GM23338 (cell line): ENCODE measurements at regions not wholly inside any gene's neighbourhood (a gene's known extent, or its start where the extent isn't known, plus 50 kb on each side); places are given as distances from the start of the nearest gene placed in this dataset.

Source experiments
- ATAC-seq: fragments of 200-7000 bp; cut with Tn5 transposase; 3 replicates; pipeline ENCODE4 v1.9.1; 2020
- DNase-seq: peaks from one replicate; pipeline ENCODE4 v3.0.0-alpha.2; 2015; ENCODE audit warnings: low spot score
- H2AFZ ChIP-seq: fragments of 200-600 bp; sonication (generic); 2 replicates; pipeline ENCODE4 v1.8.0; 2016; ENCODE audit warnings: antibody characterized with exemption, mild to moderate bottlenecking, moderate library complexity
- H3F3A ChIP-seq: fragments of 200-600 bp; sonication (generic); replicated peaks from 2 replicates; pipeline ENCODE4 v1.8.0; 2017; ENCODE audit warnings: antibody characterized with exemption, mixed run types, low read depth
- H3K27ac ChIP-seq: fragments of 200-600 bp; sonication (generic); 2 replicates; pipeline ENCODE4 v1.6.1; 2016; ENCODE audit warnings: low read depth
- H3K27me3 ChIP-seq: fragments of 200-600 bp; sonication (generic); 2 replicates; pipeline ENCODE4 v1.8.0; 2016; ENCODE audit warnings: mild to moderate bottlenecking, mixed run types, moderate library complexity; ENCODE audit not compliant: insufficient read depth
- H3K36me3 ChIP-seq: fragments of 200-600 bp; sonication (generic); 2 replicates; pipeline ENCODE4 v1.8.0; 2016; ENCODE audit warnings: mild to moderate bottlenecking; ENCODE audit not compliant: insufficient read depth
- H3K4me1 ChIP-seq: fragments of 200-600 bp; sonication (generic); 2 replicates; pipeline ENCODE4 v1.8.0; 2016; ENCODE audit warnings: mild to moderate bottlenecking, moderate library complexity; ENCODE audit not compliant: insufficient read depth
- H3K4me2 ChIP-seq: fragments of 200-600 bp; sonication (generic); 2 replicates; pipeline ENCODE4 v1.7.1; 2017; ENCODE audit warnings: mixed run types
- H3K4me3 ChIP-seq: fragments of 200-600 bp; sonication (generic); 2 replicates; pipeline ENCODE4 v1.6.1; 2016; ENCODE audit warnings: mixed run types
- H3K79me2 ChIP-seq: fragments of 200-600 bp; sonication (generic); replicated peaks from 2 replicates; pipeline ENCODE4 v1.8.0; 2017; ENCODE audit warnings: mild to moderate bottlenecking; ENCODE audit not compliant: insufficient read depth
- H3K9me2 ChIP-seq: fragments of 200-600 bp; sonication (generic); 2 replicates; pipeline ENCODE4 v1.8.0; 2017; ENCODE audit not compliant: insufficient read depth
- H4K20me1 ChIP-seq: fragments of 200-600 bp; sonication (generic); replicated peaks from 2 replicates; pipeline ENCODE4 v1.8.0; 2017; ENCODE audit warnings: mild to moderate bottlenecking; ENCODE audit not compliant: insufficient read depth
- H3K27ac Mint-ChIP-seq: 2 replicates; pipeline ENCODE4 v1.8.0; 2020; ENCODE audit warnings: inconsistent platforms, mild to moderate bottlenecking, moderate library complexity, mixed read lengths
- H3K27me3 Mint-ChIP-seq: 3 replicates; pipeline ENCODE4 v1.8.0; 2022; ENCODE audit warnings: low read depth, mild to moderate bottlenecking, moderate library complexity, mixed read lengths, inconsistent platforms; ENCODE audit not compliant: insufficient read depth, poor library complexity
- H3K36me3 Mint-ChIP-seq: 3 replicates; pipeline ENCODE4 v1.8.0; 2021; ENCODE audit warnings: low read depth, mild to moderate bottlenecking, inconsistent platforms, moderate library complexity, mixed read lengths
- H3K4me1 Mint-ChIP-seq: 3 replicates; pipeline ENCODE4 v1.8.0; 2020; ENCODE audit warnings: mild to moderate bottlenecking, inconsistent platforms, mixed read lengths
- H3K4me3 Mint-ChIP-seq: 3 replicates; pipeline ENCODE4 v1.8.0; 2021; ENCODE audit warnings: moderate library complexity, mild to moderate bottlenecking, inconsistent platforms, mixed read lengths
- H3K9me3 Mint-ChIP-seq: 3 replicates; pipeline ENCODE4 v1.8.0; 2020; ENCODE audit warnings: moderate library complexity, mild to moderate bottlenecking, inconsistent platforms, mixed read lengths
- CREB1 ChIP-seq: fragments of 250-450 bp; sonication (Bioruptor Pico); IDR thresholded peaks from 2 replicates; pipeline ENCODE4 v1.5.0; 2020; ENCODE audit warnings: low read depth, mild to moderate bottlenecking, moderate library complexity
- CTCF ChIP-seq, 2 experiments: fragments of 200-600 bp in 1 of 2; sonication (generic) in 1 of 2; conservative IDR thresholded peaks; 2 replicates each; pipeline versions ENCODE4 v1.5.1 to v1.6.1; 2016 to 2017; ENCODE audit warnings: antibody characterized with exemption in 2 of 2, low read depth in 2 of 2, mild to moderate bottlenecking in 2 of 2, moderate library complexity in 1 of 2
- ETS1 ChIP-seq: IDR thresholded peaks from 2 replicates; pipeline ENCODE4 v1.6.1; 2016; ENCODE audit warnings: antibody characterized with exemption
- EZH2 ChIP-seq: fragments of 200-600 bp; sonication (generic); IDR thresholded peaks from one replicate; pipeline ENCODE4 v1.8.0; 2017; ENCODE audit warnings: antibody characterized with exemption, mild to moderate bottlenecking, low read depth; ENCODE audit not compliant: unreplicated experiment
- EZH2phosphoT487 ChIP-seq: fragments of 200-600 bp; sonication (generic); IDR thresholded peaks from one replicate; pipeline ENCODE4 v1.8.1; 2018; ENCODE audit warnings: antibody characterized with exemption; ENCODE audit not compliant: unreplicated experiment
- JUNB ChIP-seq: IDR thresholded peaks from one replicate; pipeline ENCODE4 v1.6.1; 2016; ENCODE audit warnings: antibody characterized with exemption; ENCODE audit not compliant: unreplicated experiment
- NANOG ChIP-seq: IDR thresholded peaks from 2 replicates; pipeline ENCODE4 v1.6.1; 2016; ENCODE audit warnings: antibody characterized with exemption, borderline replicate concordance
- POLR2AphosphoS5 ChIP-seq: IDR thresholded peaks from 2 replicates; pipeline ENCODE4 v1.6.1; 2016; ENCODE audit warnings: antibody characterized with exemption, low read depth
- REST ChIP-seq: IDR thresholded peaks from one replicate; pipeline ENCODE4 v1.6.1; 2018; ENCODE audit warnings: antibody characterized with exemption; ENCODE audit not compliant: unreplicated experiment
- STAT1 ChIP-seq: IDR thresholded peaks from one replicate; pipeline ENCODE4 v1.6.1; 2016; ENCODE audit warnings: antibody characterized with exemption; ENCODE audit not compliant: unreplicated experiment
- ZNF114 ChIP-seq: fragments of 250-450 bp; sonication (Bioruptor Pico); IDR thresholded peaks from 2 replicates; pipeline ENCODE4 v1.5.0; 2020; ENCODE audit warnings: mild to moderate bottlenecking, moderate library complexity
- ZNF331 ChIP-seq: fragments of 250-450 bp; sonication (Bioruptor Pico); IDR thresholded peaks from 2 replicates; pipeline ENCODE4 v1.5.0; 2020; ENCODE audit warnings: low read depth, mild to moderate bottlenecking, moderate library complexity
- ZNF462 ChIP-seq: fragments of 250-450 bp; sonication (Bioruptor Pico); IDR thresholded peaks from 2 replicates; pipeline ENCODE4 v1.5.0; 2020; ENCODE audit warnings: mild to moderate bottlenecking, moderate library complexity

- peak overlapping the region; percentile 71 for H3K4me2 ChIP-seq
- no peaks in the 10 kb centered on the region; the same call in 2 of the 3 replicates for H3K36me3 Mint-ChIP-seq
- H4K20me1 ChIP-seq: no peaks in the 10 kb centered on the region
- H3K27me3 ChIP-seq: no peaks in the 10 kb centered on the region
- H3K4me3 ChIP-seq: peak overlapping the region; percentile 73
- peaks cover 5% of the 10 kb centered on the region; the same call in 1 of the 3 replicates for H3K4me1 Mint-ChIP-seq
- no peaks in the 10 kb centered on the region for H3K9me2 ChIP-seq
- peak; percentile 65 for ATAC-seq
- no peaks in the 10 kb centered on the region for H3K27me3 Mint-ChIP-seq
- peaks cover 4% of the 10 kb centered on the region; the same call in 1 of the 2 replicates for H3K4me1 ChIP-seq
- H3K9me3 Mint-ChIP-seq: peaks cover 8% of the 10 kb centered on the region
- peak overlapping the region; percentile 94 for H3K4me3 Mint-ChIP-seq
- no peak overlapping the region for H3K27ac ChIP-seq
- H3K79me2 ChIP-seq: no peaks in the 10 kb centered on the region
- peak overlapping the region; percentile 76; the same call in 1 of the 2 replicates for H2AFZ ChIP-seq
- H3K27ac Mint-ChIP-seq: peak overlapping the region; percentile 92
- peak; percentile 11 for DNase-seq
- H3F3A ChIP-seq: no peaks in the 10 kb centered on the region
- TF ChIP-seq NANOG (no peak), EZH2phosphoT487 (no peak), STAT1 (no peak), ZNF114 (CRISPR knock-in tag) (no peak), REST (no peak), EZH2 (no peak), ZNF462 (CRISPR knock-in tag) (no peak), POLR2AphosphoS5 (no peak), JUNB (no peak), ZNF331 (no peak), CREB1 (CRISPR knock-in tag) (no peak), ETS1 (no peak), CTCF (conservative IDR thresholded peaks at IDR 0.05; ENCODE audit: low read depth in 2 of 2) (no peak)
- H3K36me3 ChIP-seq: no peaks in the 10 kb centered on the region
These were observed 58.6 kb upstream of the PAGE5 start for GRCh38 chrX:55161581-55161980.
